H9 (cell line): ENCODE measurements at regions not wholly inside any gene's neighbourhood (a gene's known extent, or its start where the extent isn't known, plus 50 kb on each side); places are given as distances from the start of the nearest gene placed in this dataset.
"Not testable (repeated sequence)": the region's sequence is repeated elsewhere in the genome, so short reads cannot be mapped to it uniquely, and the experiment has no call there.

Experiments used
- DNase-seq: peaks from one replicate; pipeline ENCODE4 v3.0.0-alpha.2; 2017
- H2AFZ ChIP-seq: one replicate; pipeline ENCODE4 v1.6.1; 2013; ENCODE audit warnings: mild to moderate bottlenecking, low read length, control low read depth, moderate library complexity
- H2AK5ac ChIP-seq: 2 replicates; pipeline ENCODE4 v1.6.1; 2013; ENCODE audit warnings: low read length, control low read depth, mixed read lengths; ENCODE audit not compliant: insufficient read length
- H2BK120ac ChIP-seq: one replicate; pipeline ENCODE4 v1.6.1; 2013; ENCODE audit warnings: low read depth, mild to moderate bottlenecking, low read length, control low read depth, inconsistent platforms; ENCODE audit not compliant: poor library complexity, severe bottlenecking
- H2BK12ac ChIP-seq: 2 replicates; pipeline ENCODE4 v1.6.1; 2013; ENCODE audit warnings: low read length, control low read depth, mixed read lengths, low read depth; ENCODE audit not compliant: insufficient read length
- H2BK15ac ChIP-seq: 2 replicates; pipeline ENCODE4 v1.6.1; 2013; ENCODE audit warnings: low read depth, low read length, control low read depth
- H2BK20ac ChIP-seq: one replicate; pipeline ENCODE4 v1.6.1; 2013; ENCODE audit warnings: low read depth, mild to moderate bottlenecking, low read length, control low read depth, inconsistent platforms; ENCODE audit not compliant: poor library complexity, severe bottlenecking
- H2BK5ac ChIP-seq: 2 replicates; pipeline ENCODE4 v1.6.1; 2013; ENCODE audit warnings: low read length, control low read depth, mixed read lengths; ENCODE audit not compliant: insufficient read length
- H3K14ac ChIP-seq: 2 replicates; pipeline ENCODE4 v1.6.1; 2013; ENCODE audit warnings: low read length, control low read depth; ENCODE audit not compliant: insufficient read depth
- H3K18ac ChIP-seq: 2 replicates; pipeline ENCODE4 v1.6.1; 2013; ENCODE audit warnings: low read depth, mild to moderate bottlenecking, mixed read lengths, low read length, control low read depth; ENCODE audit not compliant: insufficient read length
- H3K23ac ChIP-seq: 2 replicates; pipeline ENCODE4 v1.6.1; 2013; ENCODE audit warnings: low read length, control low read depth, mixed read lengths, low read depth; ENCODE audit not compliant: insufficient read length
- H3K23me2 ChIP-seq: 2 replicates; pipeline ENCODE4 v1.6.1; 2013; ENCODE audit warnings: low read depth, mild to moderate bottlenecking, mixed read lengths, low read length, control low read depth; ENCODE audit not compliant: insufficient read length, poor library complexity, severe bottlenecking
- H3K27ac ChIP-seq: 2 replicates; pipeline ENCODE4 v1.5.1; 2013; ENCODE audit warnings: low read length, control low read depth, mixed read lengths, low read depth; ENCODE audit not compliant: insufficient read length
- H3K27me3 ChIP-seq: 2 replicates; pipeline ENCODE4 v1.6.1; 2013; ENCODE audit warnings: low read length, control low read depth, inconsistent platforms; ENCODE audit not compliant: insufficient read depth
- H3K4ac ChIP-seq: 2 replicates; pipeline ENCODE4 v1.6.1; 2013; ENCODE audit warnings: low read depth, mild to moderate bottlenecking, control low read depth, inconsistent platforms, low read length, moderate library complexity
- H3K4me1 ChIP-seq: 2 replicates; pipeline ENCODE4 v1.6.1; 2013; ENCODE audit warnings: low read length, control low read depth, inconsistent platforms; ENCODE audit not compliant: insufficient read depth
- H3K4me2 ChIP-seq: 2 replicates; pipeline ENCODE4 v1.6.1; 2013; ENCODE audit warnings: low read length, control low read depth, mixed read lengths; ENCODE audit not compliant: insufficient read length, insufficient read depth
- H3K56ac ChIP-seq: 2 replicates; pipeline ENCODE4 v1.6.1; 2013; ENCODE audit warnings: low read depth, mild to moderate bottlenecking, mixed read lengths, low read length, control low read depth; ENCODE audit not compliant: insufficient read length
- H3K79me1 ChIP-seq: 2 replicates; pipeline ENCODE4 v1.6.1; 2013; ENCODE audit warnings: low read depth, mild to moderate bottlenecking, moderate library complexity, low read length, control low read depth, inconsistent platforms; ENCODE audit not compliant: insufficient read depth, poor library complexity, severe bottlenecking
- H3K79me2 ChIP-seq: 2 replicates; pipeline ENCODE4 v1.6.1; 2013; ENCODE audit warnings: low read length, control low read depth, inconsistent platforms; ENCODE audit not compliant: insufficient read depth
- H3K9ac ChIP-seq: 2 replicates; pipeline ENCODE4 v1.6.1; 2013; ENCODE audit warnings: low read length, control low read depth, mixed read lengths; ENCODE audit not compliant: insufficient read length; ENCODE audit errors: extremely low read depth
- H3K9me3 ChIP-seq: one replicate; pipeline ENCODE4 v1.6.1; 2013; ENCODE audit warnings: low read depth, low read length, inconsistent platforms; ENCODE audit not compliant: control insufficient read depth
- H3T11ph ChIP-seq: one replicate; pipeline ENCODE4 v1.6.1; 2013; ENCODE audit warnings: mild to moderate bottlenecking, low read length, control low read depth, inconsistent platforms
- H4K20me1 ChIP-seq: one replicate; pipeline ENCODE4 v1.6.1; 2013; ENCODE audit not compliant: control insufficient read depth, insufficient read length, insufficient read depth
- H4K5ac ChIP-seq: 2 replicates; pipeline ENCODE4 v1.6.1; 2013; ENCODE audit warnings: low read depth, mild to moderate bottlenecking, mixed read lengths, low read length, control low read depth; ENCODE audit not compliant: insufficient read length
- H4K8ac ChIP-seq: replicated peaks from 2 replicates; pipeline ENCODE4 v1.6.1; 2013; ENCODE audit warnings: low read length, control low read depth, mixed read lengths, low read depth; ENCODE audit not compliant: insufficient read length
- H4K91ac ChIP-seq: 2 replicates; pipeline ENCODE4 v1.6.1; 2013; ENCODE audit warnings: low read depth, mild to moderate bottlenecking, moderate library complexity, mixed read lengths, low read length, control low read depth; ENCODE audit not compliant: insufficient read length
- H3K27ac Mint-ChIP-seq, 3 experiments: 2 replicates in 2 of 3; 3 replicates in 1 of 3; pipeline ENCODE4 v1.8.0; 2020 to 2021; ENCODE audit warnings: mixed read lengths in 3 of 3, mild to moderate bottlenecking in 1 of 3, moderate library complexity in 1 of 3
- H3K27me3 Mint-ChIP-seq: 2 replicates; pipeline ENCODE4 v1.8.0; 2021; ENCODE audit warnings: low read depth, mild to moderate bottlenecking, moderate library complexity, mixed read lengths
- H3K36me3 Mint-ChIP-seq, 3 experiments: 2 replicates in 2 of 3; 3 replicates in 1 of 3; pipeline ENCODE4 v1.8.0; 2020 to 2021; ENCODE audit warnings: low read depth in 3 of 3, mixed read lengths in 3 of 3; ENCODE audit not compliant: insufficient read depth in 1 of 3
- H3K4me1 Mint-ChIP-seq, 2 experiments: 2 replicates each; pipeline ENCODE4 v1.8.0; 2020; ENCODE audit warnings: mixed read lengths in 2 of 2
- H3K4me3 Mint-ChIP-seq, 2 experiments: 2 replicates in 1 of 2; 3 replicates in 1 of 2; pipeline ENCODE4 v1.8.0; 2020 to 2021; ENCODE audit warnings: mild to moderate bottlenecking in 2 of 2, mixed read lengths in 2 of 2, moderate library complexity in 1 of 2
- H3K9me3 Mint-ChIP-seq, 2 experiments: 2 replicates in 1 of 2; 3 replicates in 1 of 2; pipeline ENCODE4 v1.8.0; 2020; ENCODE audit warnings: mild to moderate bottlenecking in 2 of 2, mixed read lengths in 2 of 2, moderate library complexity in 1 of 2
- WGBS: extraction: QIAGEN DNeasy Blood & Tissue Kit; methylation state at CpG from one replicate; pipeline ENCODE4 v1.1.7; 2013; ENCODE audit warnings: missing lambda C conversion rate, low lambda C conversion rate, mixed read lengths; ENCODE audit not compliant: insufficient read length; ENCODE audit errors: extremely low coverage; 5-methylcytosine and 5-hydroxymethylcytosine counted together
- TF ChIP-seq, protein P1 (sequence below): fragments of 200-600 bp; sonication (generic); conservative IDR thresholded peaks from 3 replicates; pipeline ENCODE4 v1.8.0; 2021; ENCODE audit warnings: antibody characterized with exemption, mild to moderate bottlenecking

DNA sequence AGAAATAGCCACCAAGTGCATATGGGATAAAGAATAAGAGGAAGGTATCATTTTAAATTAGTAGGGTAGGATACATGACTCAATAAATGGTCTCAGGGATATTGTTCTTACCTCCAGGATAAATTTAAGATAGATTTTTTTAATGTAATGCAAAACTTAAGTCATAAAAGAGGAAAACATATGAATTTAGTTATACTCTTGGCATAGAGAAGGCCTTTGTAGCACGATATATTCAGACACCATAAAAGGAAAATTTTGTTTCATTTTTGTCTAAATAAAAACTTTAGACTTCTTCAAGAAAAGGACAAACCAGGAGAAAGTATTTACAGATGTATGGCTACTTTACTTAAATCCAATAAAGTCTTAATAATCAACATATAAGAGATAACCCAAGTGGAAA is 78.5 kb upstream of the CAB39 start:
- Mint-ChIP-seq H3K4me1 (no peaks in the 10 kb centered on the region), H3K9me3 (no peaks in the 10 kb centered on the region), H3K4me3 (no peak overlapping the region), H3K27ac (no peak overlapping the region), H3K36me3 (no peaks in the 10 kb centered on the region), H3K27me3 (no peaks in the 10 kb centered on the region)
- Histone ChIP-seq H3K4me1 (no peaks in the 10 kb centered on the region), H2BK12ac (no peak overlapping the region), H3K23ac (no peak overlapping the region), H3K27me3 (no peaks in the 10 kb centered on the region), H3K56ac (no peak overlapping the region), H2BK5ac (no peak overlapping the region), H4K8ac (no peak overlapping the region), H3K23me2 (no peaks in the 10 kb centered on the region), H3K27ac (no peak overlapping the region), H3K14ac (no peak overlapping the region), H3K4me2 (no peak overlapping the region), H3K18ac (no peak overlapping the region), H3K79me1 (no peaks in the 10 kb centered on the region), H3K9ac (no peak overlapping the region), H2BK15ac (no peak overlapping the region), H3K79me2 (no peaks in the 10 kb centered on the region), H2BK120ac (no peak overlapping the region), H4K20me1 (no peaks in the 10 kb centered on the region), H2BK20ac (no peak overlapping the region), H2AFZ (no peak overlapping the region), H2AK5ac (no peak overlapping the region), H3T11ph (no peak overlapping the region), H4K91ac (no peak overlapping the region), H4K5ac (no peak overlapping the region), H3K9me3 (no peaks in the 10 kb centered on the region), H3K4ac (no peak overlapping the region)
- TF ChIP-seq, protein P1, sequence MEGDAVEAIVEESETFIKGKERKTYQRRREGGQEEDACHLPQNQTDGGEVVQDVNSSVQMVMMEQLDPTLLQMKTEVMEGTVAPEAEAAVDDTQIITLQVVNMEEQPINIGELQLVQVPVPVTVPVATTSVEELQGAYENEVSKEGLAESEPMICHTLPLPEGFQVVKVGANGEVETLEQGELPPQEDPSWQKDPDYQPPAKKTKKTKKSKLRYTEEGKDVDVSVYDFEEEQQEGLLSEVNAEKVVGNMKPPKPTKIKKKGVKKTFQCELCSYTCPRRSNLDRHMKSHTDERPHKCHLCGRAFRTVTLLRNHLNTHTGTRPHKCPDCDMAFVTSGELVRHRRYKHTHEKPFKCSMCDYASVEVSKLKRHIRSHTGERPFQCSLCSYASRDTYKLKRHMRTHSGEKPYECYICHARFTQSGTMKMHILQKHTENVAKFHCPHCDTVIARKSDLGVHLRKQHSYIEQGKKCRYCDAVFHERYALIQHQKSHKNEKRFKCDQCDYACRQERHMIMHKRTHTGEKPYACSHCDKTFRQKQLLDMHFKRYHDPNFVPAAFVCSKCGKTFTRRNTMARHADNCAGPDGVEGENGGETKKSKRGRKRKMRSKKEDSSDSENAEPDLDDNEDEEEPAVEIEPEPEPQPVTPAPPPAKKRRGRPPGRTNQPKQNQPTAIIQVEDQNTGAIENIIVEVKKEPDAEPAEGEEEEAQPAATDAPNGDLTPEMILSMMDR = no peak
- DNase-seq = no peak
- no CpG with 5 or more reads among the region's 1 CpG for WGBS

DNA sequence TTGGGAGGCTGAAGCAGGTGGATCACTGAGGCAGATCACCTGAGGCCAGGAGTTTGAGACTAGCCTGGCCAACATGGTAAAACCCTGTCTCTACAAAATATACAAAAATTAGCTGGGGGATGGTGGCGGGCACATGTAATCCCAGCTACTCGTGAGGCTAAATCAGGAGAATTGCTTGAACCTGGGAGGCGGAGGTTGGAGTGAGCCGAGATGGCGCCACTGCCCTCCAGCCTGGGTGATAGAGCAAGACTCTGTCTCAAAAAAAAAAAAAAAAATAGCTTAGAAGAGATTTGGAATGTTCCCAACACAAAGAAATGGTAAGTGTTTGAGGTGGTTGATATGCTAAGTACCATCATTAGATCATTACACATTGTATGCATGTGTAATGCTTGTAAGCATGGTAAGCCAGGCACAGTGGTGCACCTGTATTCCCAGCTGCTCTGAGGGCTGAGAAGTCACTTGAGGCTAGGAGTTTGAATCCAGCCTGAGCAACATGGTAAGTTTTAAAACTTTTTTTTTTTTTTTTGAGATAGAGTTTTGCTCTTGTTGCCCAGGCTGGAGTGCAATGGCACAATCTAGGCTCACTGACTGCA is 77.8 kb upstream of the CAB39 start:
- not testable (repeated sequence) for H3K79me1 ChIP-seq, H3K79me2 ChIP-seq, H3K9me3 ChIP-seq, H3K4me2 ChIP-seq, H2AFZ ChIP-seq, H3K14ac ChIP-seq, H3K27me3 ChIP-seq, H4K8ac ChIP-seq, H3K27me3 Mint-ChIP-seq, H2AK5ac ChIP-seq, H3K23me2 ChIP-seq, H2BK5ac ChIP-seq, H3K23ac ChIP-seq, H3K56ac ChIP-seq, H3K4ac ChIP-seq, DNase-seq, H3K9me3 Mint-ChIP-seq, H3K4me1 Mint-ChIP-seq, H3K9ac ChIP-seq, H4K5ac ChIP-seq, H3K27ac ChIP-seq, H3K18ac ChIP-seq, H3K36me3 Mint-ChIP-seq, H2BK120ac ChIP-seq, H3K27ac Mint-ChIP-seq, H3K4me1 ChIP-seq, H4K20me1 ChIP-seq, H4K91ac ChIP-seq, H2BK15ac ChIP-seq, H2BK20ac ChIP-seq, H3T11ph ChIP-seq, H2BK12ac ChIP-seq, H3K4me3 Mint-ChIP-seq
- no CpG with 5 or more reads among the region's 5 CpGs for WGBS
